ENCODE measurements at regions not wholly inside any gene's neighbourhood (a gene's known extent, or its start where the extent isn't known, plus 50 kb on each side); places are given as distances from the start of the nearest gene placed in this dataset.

DNA sequence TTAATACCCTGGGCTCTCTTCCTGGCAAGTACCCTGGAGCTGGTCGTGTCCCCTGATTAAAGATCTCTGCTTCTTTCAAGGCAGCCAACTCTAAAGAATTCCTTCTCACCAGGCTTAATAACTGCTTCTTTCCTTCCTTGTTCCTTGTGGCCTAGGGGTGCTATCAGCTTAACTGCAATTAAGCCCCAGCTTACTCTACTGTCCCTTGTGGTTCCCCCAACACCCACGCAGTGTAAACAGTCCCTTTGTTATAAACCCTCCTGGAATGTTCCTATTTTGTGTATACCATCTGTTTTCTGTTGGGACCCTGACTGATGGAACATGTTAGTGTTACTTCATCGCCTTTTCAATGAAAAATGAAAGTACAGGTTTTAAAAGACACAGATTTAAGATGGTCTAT, 126.4 kb upstream of the KIRREL3 start:
- TF ChIP-seq, protein P1, sequence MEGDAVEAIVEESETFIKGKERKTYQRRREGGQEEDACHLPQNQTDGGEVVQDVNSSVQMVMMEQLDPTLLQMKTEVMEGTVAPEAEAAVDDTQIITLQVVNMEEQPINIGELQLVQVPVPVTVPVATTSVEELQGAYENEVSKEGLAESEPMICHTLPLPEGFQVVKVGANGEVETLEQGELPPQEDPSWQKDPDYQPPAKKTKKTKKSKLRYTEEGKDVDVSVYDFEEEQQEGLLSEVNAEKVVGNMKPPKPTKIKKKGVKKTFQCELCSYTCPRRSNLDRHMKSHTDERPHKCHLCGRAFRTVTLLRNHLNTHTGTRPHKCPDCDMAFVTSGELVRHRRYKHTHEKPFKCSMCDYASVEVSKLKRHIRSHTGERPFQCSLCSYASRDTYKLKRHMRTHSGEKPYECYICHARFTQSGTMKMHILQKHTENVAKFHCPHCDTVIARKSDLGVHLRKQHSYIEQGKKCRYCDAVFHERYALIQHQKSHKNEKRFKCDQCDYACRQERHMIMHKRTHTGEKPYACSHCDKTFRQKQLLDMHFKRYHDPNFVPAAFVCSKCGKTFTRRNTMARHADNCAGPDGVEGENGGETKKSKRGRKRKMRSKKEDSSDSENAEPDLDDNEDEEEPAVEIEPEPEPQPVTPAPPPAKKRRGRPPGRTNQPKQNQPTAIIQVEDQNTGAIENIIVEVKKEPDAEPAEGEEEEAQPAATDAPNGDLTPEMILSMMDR (IDR thresholded peaks at IDR 0.05; ENCODE audit: insufficient read depth, missing control alignments), result no peak
- DNase-seq (ENCODE audit: insufficient read length, low spot score) (no peak), FAIRE-seq (no peak)

GRCh38 chr11:127119356-127119755, 118.8 kb upstream of the KIRREL3 start:
- DNase-seq (ENCODE audit: insufficient read length, low spot score), result no peak
- FAIRE-seq, result no peak
- TF ChIP-seq, protein P1 (IDR thresholded peaks at IDR 0.05; ENCODE audit: insufficient read depth, missing control alignments), result no peak

DNA sequence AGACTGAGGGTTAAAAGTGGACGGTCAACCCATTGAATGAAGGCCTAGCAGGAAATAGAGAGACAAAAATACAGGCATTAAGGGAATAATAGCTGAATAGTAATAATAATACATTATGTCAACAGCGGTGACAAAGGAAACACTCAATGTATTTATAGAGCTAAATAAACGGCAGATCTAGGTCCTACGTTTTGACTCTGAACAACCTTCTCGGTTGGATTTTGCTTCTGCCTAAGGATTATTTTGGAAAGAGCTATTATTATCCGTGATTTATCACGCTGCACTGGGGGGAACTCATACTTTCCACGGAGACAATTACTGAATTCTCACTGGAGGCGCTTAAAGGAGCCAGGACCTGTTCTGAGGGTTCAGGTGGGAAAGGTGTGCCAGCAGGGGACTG, 118.2 kb upstream of the KIRREL3 start:
- FAIRE-seq, result no peak
- TF ChIP-seq, protein P1 (IDR thresholded peaks at IDR 0.05; ENCODE audit: insufficient read depth, missing control alignments), result no peak
- no peak for DNase-seq (ENCODE audit: insufficient read length, low spot score)

DNA sequence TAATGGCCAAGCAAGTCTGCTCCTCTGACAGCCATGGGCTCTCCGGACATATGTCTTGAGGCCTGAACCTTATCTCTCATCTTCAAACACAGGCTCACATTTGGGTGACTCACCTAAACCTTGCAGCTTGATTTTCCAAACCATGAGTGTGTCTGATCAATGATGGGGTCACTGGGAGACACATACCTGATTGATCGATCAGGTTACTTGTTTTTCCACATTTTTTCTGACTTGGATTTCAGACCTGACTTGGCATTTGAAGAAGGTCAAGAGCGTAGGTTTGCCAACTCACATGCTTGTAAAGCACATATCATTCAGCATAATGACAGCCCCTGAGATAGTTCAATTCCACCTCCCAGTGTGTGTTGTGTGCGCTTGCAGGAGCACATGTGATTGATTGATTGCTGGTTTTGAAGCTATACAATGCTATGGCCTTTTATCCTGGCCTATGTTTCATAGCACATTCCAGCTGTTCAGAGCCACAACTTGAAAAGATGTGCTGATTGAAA, 116.7 kb upstream of the KIRREL3 start:
- DNase-seq (ENCODE audit: insufficient read length, low spot score) (no peak), FAIRE-seq (no peak)
- TF ChIP-seq, protein P1 (IDR thresholded peaks at IDR 0.05; ENCODE audit: insufficient read depth, missing control alignments), result no peak

- TF ChIP-seq, protein P1 (IDR thresholded peaks at IDR 0.05; ENCODE audit: insufficient read depth, missing control alignments), result no peak
- DNase-seq (ENCODE audit: insufficient read length, low spot score) (no peak), FAIRE-seq (no peak)
Measured at GRCh38 chr11:127115844-127116243, 115.3 kb upstream of the KIRREL3 start.

DNA sequence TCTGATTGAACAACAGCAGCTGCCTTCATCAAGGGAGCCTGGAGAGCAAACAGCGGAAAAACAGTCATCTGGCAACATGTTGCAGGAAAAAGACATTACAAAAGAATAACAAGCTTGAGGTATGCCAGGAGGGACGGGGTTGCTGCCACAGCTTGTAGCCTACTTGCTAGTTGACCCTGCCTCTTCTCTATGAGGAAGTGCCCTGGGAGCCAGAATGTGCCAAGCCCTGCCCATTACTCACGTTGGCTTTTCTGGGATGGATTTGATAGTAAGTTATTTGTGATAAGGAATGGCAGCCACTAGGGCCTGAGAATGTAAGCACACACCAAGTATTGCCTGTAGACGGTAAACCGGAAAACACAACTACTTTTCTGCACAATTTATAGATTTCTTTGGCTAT, 113.5 kb upstream of the KIRREL3 start:
- DNase-seq (ENCODE audit: insufficient read length, low spot score) (no peak), FAIRE-seq (no peak)
- TF ChIP-seq, protein P1 (IDR thresholded peaks at IDR 0.05; ENCODE audit: insufficient read depth, missing control alignments), result no peak

DNA sequence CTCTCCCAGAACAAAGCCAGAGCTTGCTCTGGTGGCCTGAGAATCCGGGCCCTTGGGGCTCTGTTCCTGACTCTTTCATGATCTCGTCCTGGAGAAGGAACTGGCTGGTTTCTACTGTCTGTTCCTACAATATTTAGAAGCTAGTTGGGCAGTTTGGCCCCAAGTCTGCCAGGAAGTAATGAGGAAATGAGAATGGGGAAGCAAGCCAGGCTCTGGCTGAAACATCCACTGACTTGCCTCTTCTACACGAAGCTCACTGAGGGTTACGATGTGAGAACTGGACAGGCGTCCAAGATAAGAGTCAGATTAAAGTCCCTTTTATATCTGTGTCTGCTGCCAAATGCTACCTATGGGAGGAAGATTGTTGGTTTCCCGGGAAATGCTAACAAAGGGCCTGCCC, 110.0 kb upstream of the KIRREL3 start:
- TF ChIP-seq, protein P1 (IDR thresholded peaks at IDR 0.05; ENCODE audit: insufficient read depth, missing control alignments), result no peak
- no peak for FAIRE-seq
- DNase-seq (ENCODE audit: insufficient read length, low spot score), result no peak
